ENCODE measurements at regions not wholly inside any gene's neighbourhood (a gene's known extent, or its start where the extent isn't known, plus 50 kb on each side); places are given as distances from the start of the nearest gene placed in this dataset.

GRCh38 chr16:59192551-59193199, 458.6 kb upstream of the GOT2 start:
- TF ChIP-seq CTCF (IDR thresholded peaks at IDR 0.05) (peak in 2 of 3 experiments; percentile 10 to 49), POLR2A (IDR thresholded peaks at IDR 0.05; ENCODE audit: low read depth) (no peak), POLR2AphosphoS5 (IDR thresholded peaks at IDR 0.05) (no peak)
- DNase-seq (ENCODE audit: extremely low spot score), result no peak
- Histone ChIP-seq H3K4me1 (no peaks in the 10 kb centered on the region), H3K36me3 (no peaks in the 10 kb centered on the region), H3K4me3 (no peak overlapping the region), H3K27me3 (no peaks in the 10 kb centered on the region), H3K9me3 (no peaks in the 10 kb centered on the region), H3K27ac (replicated peaks in 1 of 4) (no peak overlapping the region)
- WGBS, result 59% methylated on average over 6 of the region's 6 CpGs
- intact Hi-C loops (cut with DNase I), result no loop called here

GRCh38 chr16:59190731-59191130, 456.6 kb upstream of the GOT2 start:
- Histone ChIP-seq H3K27ac (replicated peaks in 1 of 4) (no peak overlapping the region), H3K4me1 (no peaks in the 10 kb centered on the region), H3K9me3 (no peaks in the 10 kb centered on the region), H3K36me3 (no peaks in the 10 kb centered on the region), H3K4me3 (no peak overlapping the region), H3K27me3 (no peaks in the 10 kb centered on the region)
- no peak for DNase-seq (ENCODE audit: extremely low spot score)
- TF ChIP-seq EP300 (IDR thresholded peaks at IDR 0.05) (no peak), POLR2AphosphoS5 (IDR thresholded peaks at IDR 0.05) (no peak), POLR2A (IDR thresholded peaks at IDR 0.05; ENCODE audit: low read depth) (no peak), CTCF (IDR thresholded peaks at IDR 0.05) (no peak)
- intact Hi-C loops (cut with DNase I), result no loop called here

GRCh38 chr16:59188029-59188428, 453.9 kb upstream of the GOT2 start:
- WGBS, result 70% methylated on average over 3 of the region's 3 CpGs
- DNase-seq (ENCODE audit: extremely low spot score), result no peak
- H3K27me3 ChIP-seq, result no peaks in the 10 kb centered on the region
- H3K4me1 ChIP-seq, result no peaks in the 10 kb centered on the region
- intact Hi-C loops (cut with DNase I), result no loop called here
- H3K9me3 ChIP-seq, result no peaks in the 10 kb centered on the region
- H3K4me3 ChIP-seq, result no peak overlapping the region
- H3K27ac ChIP-seq (replicated peaks in 1 of 4), result no peak overlapping the region
- TF ChIP-seq EP300 (IDR thresholded peaks at IDR 0.05), result no peak
- TF ChIP-seq CTCF (IDR thresholded peaks at IDR 0.05), result no peak
- TF ChIP-seq POLR2AphosphoS5 (IDR thresholded peaks at IDR 0.05), result no peak
- no peak for TF ChIP-seq POLR2A (IDR thresholded peaks at IDR 0.05; ENCODE audit: low read depth)
- H3K36me3 ChIP-seq, result no peaks in the 10 kb centered on the region

- Histone ChIP-seq H3K36me3 (no peaks in the 10 kb centered on the region), H3K4me3 (no peak overlapping the region), H3K27me3 (no peaks in the 10 kb centered on the region), H3K4me1 (no peaks in the 10 kb centered on the region), H3K9me3 (no peaks in the 10 kb centered on the region), H3K27ac (replicated peaks in 1 of 4) (no peak overlapping the region)
- TF ChIP-seq EP300 (IDR thresholded peaks at IDR 0.05) (no peak), POLR2AphosphoS5 (IDR thresholded peaks at IDR 0.05) (no peak), CTCF (IDR thresholded peaks at IDR 0.05) (no peak), POLR2A (IDR thresholded peaks at IDR 0.05; ENCODE audit: low read depth) (no peak)
- 96% methylated on average over 2 of the region's 9 CpGs for WGBS
- intact Hi-C loops (cut with DNase I), result no loop called here
- no peak for DNase-seq (ENCODE audit: extremely low spot score)
Observed at GRCh38 chr16:59181821-59182420, 447.8 kb upstream of the GOT2 start.

- Histone ChIP-seq H3K4me1 (no peaks in the 10 kb centered on the region), H3K9me3 (no peaks in the 10 kb centered on the region), H3K36me3 (no peaks in the 10 kb centered on the region), H3K27ac (replicated peaks in 1 of 4) (no peak overlapping the region), H3K4me3 (no peak overlapping the region), H3K27me3 (no peaks in the 10 kb centered on the region)
- TF ChIP-seq EP300 (IDR thresholded peaks at IDR 0.05) (no peak), POLR2AphosphoS5 (IDR thresholded peaks at IDR 0.05) (no peak), CTCF (IDR thresholded peaks at IDR 0.05) (no peak), POLR2A (IDR thresholded peaks at IDR 0.05; ENCODE audit: low read depth) (no peak)
- no peak for DNase-seq (ENCODE audit: extremely low spot score)
- intact Hi-C loops (cut with DNase I), result no loop called here
- 52% methylated on average over 1 of the region's 1 CpG for WGBS
Observed at GRCh38 chr16:59180083-59180476, 446.0 kb upstream of the GOT2 start.
